Gastrocnemius medialis (tissue), 4 donors: ENCODE measurements at regions not wholly inside any gene's neighbourhood (a gene's known extent, or its start where the extent isn't known, plus 50 kb on each side); places are given as distances from the start of the nearest gene placed in this dataset.
A peak's percentile ranks its signal among the peaks of the same experiment; 100 is the strongest.

Experiments used
- ATAC-seq, 2 donors: fragments of 150-250 bp; one replicate each; pipeline ENCODE4 v1.9.1; 2016
- DNase-seq, 2 donors: peaks; one replicate each; pipeline ENCODE4 v3.0.0-alpha.2; 2019
- H3K27ac ChIP-seq, 4 donors: fragments of 200-600 bp; sonication (generic); 1 replicate in 1 of 4; 2 replicates in 3 of 4; pipeline ENCODE4 v1.5.1; 2016 to 2018; ENCODE audit warnings: mild to moderate bottlenecking in 2 of 4, moderate library complexity in 1 of 4
- H3K27me3 ChIP-seq, 3 donors: fragments of 200-600 bp; sonication (generic) in 2 of 3; 1 replicate in 1 of 3; 2 replicates in 2 of 3; pipeline versions ENCODE4 v1.5.1 to v1.6.0; 2016 to 2019; ENCODE audit warnings: mild to moderate bottlenecking in 1 of 3, moderate library complexity in 1 of 3
- H3K36me3 ChIP-seq, 2 donors: fragments of 200-600 bp; sonication (generic) in 1 of 2; one replicate each; pipeline ENCODE4 v1.5.1; 2017 to 2018
- H3K4me1 ChIP-seq, 2 donors: fragments of 200-600 bp; sonication (generic) in 1 of 2; one replicate each; pipeline ENCODE4 v1.5.1; 2016 to 2017; ENCODE audit warnings: mild to moderate bottlenecking in 2 of 2
- H3K4me3 ChIP-seq, 4 donors: fragments of 200-600 bp; sonication (generic) in 3 of 4; 1 replicate in 1 of 4; 2 replicates in 3 of 4; pipeline ENCODE4 v1.5.1; 2016 to 2019; ENCODE audit warnings: mild to moderate bottlenecking in 2 of 4
- H3K9me3 ChIP-seq, 3 donors: fragments of 200-600 bp; sonication (generic) in 2 of 3; 1 replicate in 1 of 3; 2 replicates in 2 of 3; pipeline ENCODE4 v1.5.1; 2016 to 2019
- CTCF ChIP-seq, 5 experiments: fragments of 450-650 bp in 3 of 5; fragments of 200-600 bp in 2 of 5; sonication (generic) in 2 of 5; IDR thresholded peaks in 4 of 5; conservative IDR thresholded peaks in 1 of 5; 1 replicate in 4 of 5; 2 replicates in 1 of 5; pipeline ENCODE4 v1.5.1; 2016 to 2019; ENCODE audit warnings: antibody characterized with exemption in 5 of 5, mild to moderate bottlenecking in 3 of 5, moderate library complexity in 3 of 5
- POLR2A ChIP-seq, 2 donors: fragments of 450-650 bp; IDR thresholded peaks; one replicate each; pipeline ENCODE4 v1.6.1; 2017; ENCODE audit warnings: antibody characterized with exemption in 2 of 2, mild to moderate bottlenecking in 2 of 2, moderate library complexity in 2 of 2
- in situ Hi-C, 4 donors: fragments of 200-750 bp; cut with MboI; loops; one replicate each; pipeline versions ENCODE4 v1.15.0 to v1.8.0; 2017; ENCODE audit warnings: low sequenced_read_pairs in 4 of 4
- intact Hi-C: fragments of 100-400 bp; cut with DNase I; formaldehyde crosslinking; loops from one replicate; pipeline ENCODE4 v1.15.1; 2023; ENCODE audit warnings: low total_unique reads

GRCh38 chr10:107687701-107688100 is 523.2 kb upstream of the SORCS1 start:
- H3K27me3 ChIP-seq, result no peaks in the 10 kb centered on the region
- TF ChIP-seq CTCF (IDR thresholded peaks at IDR 0.05 in 4 of 5, conservative IDR thresholded peaks at IDR 0.05 in 1 of 5), result no peak
- TF ChIP-seq POLR2A (IDR thresholded peaks at IDR 0.05), result no peak
- H3K27ac ChIP-seq, result no peak overlapping the region
- intact Hi-C loops, result no loop called here
- ATAC-seq, result no peak
- no peaks in the 10 kb centered on the region for H3K9me3 ChIP-seq
- H3K4me3 ChIP-seq, result no peak overlapping the region
- DNase-seq, result no peak
- no peaks in the 10 kb centered on the region for H3K4me1 ChIP-seq
- H3K36me3 ChIP-seq, result no peaks in the 10 kb centered on the region
- in situ Hi-C loops, result no loop called here

- TF ChIP-seq CTCF (IDR thresholded peaks at IDR 0.05 in 4 of 5, conservative IDR thresholded peaks at IDR 0.05 in 1 of 5), result no peak
- no peak for TF ChIP-seq POLR2A (IDR thresholded peaks at IDR 0.05)
- intact Hi-C loops, result no loop called here
- ATAC-seq (no peak), DNase-seq (peak in 1 of 2 donors; percentile 13)
- in situ Hi-C loops, result no loop called here
- Histone ChIP-seq H3K4me3 (no peak overlapping the region), H3K9me3 (no peaks in the 10 kb centered on the region), H3K27ac (no peak overlapping the region), H3K36me3 (no peaks in the 10 kb centered on the region), H3K4me1 (no peaks in the 10 kb centered on the region), H3K27me3 (no peaks in the 10 kb centered on the region)
These were observed 521.6 kb upstream of the SORCS1 start for GRCh38 chr10:107686095-107686494.

- intact Hi-C loops, result no loop called here
- Histone ChIP-seq H3K27me3 (no peaks in the 10 kb centered on the region), H3K4me3 (no peak overlapping the region), H3K27ac (no peak overlapping the region), H3K36me3 (no peaks in the 10 kb centered on the region), H3K4me1 (no peaks in the 10 kb centered on the region), H3K9me3 (no peaks in the 10 kb centered on the region)
- no peak for ATAC-seq
- DNase-seq, result no peak
- no peak for TF ChIP-seq POLR2A (IDR thresholded peaks at IDR 0.05)
- no peak for TF ChIP-seq CTCF (IDR thresholded peaks at IDR 0.05 in 4 of 5, conservative IDR thresholded peaks at IDR 0.05 in 1 of 5)
- in situ Hi-C loops, result no loop called here
These were observed 507.5 kb upstream of the SORCS1 start for GRCh38 chr10:107671960-107672359.

- TF ChIP-seq CTCF (IDR thresholded peaks at IDR 0.05 in 4 of 5, conservative IDR thresholded peaks at IDR 0.05 in 1 of 5), result no peak
- no peak for TF ChIP-seq POLR2A (IDR thresholded peaks at IDR 0.05)
- Histone ChIP-seq H3K36me3 (no peaks in the 10 kb centered on the region), H3K9me3 (no peaks in the 10 kb centered on the region), H3K27ac (no peak overlapping the region), H3K27me3 (no peaks in the 10 kb centered on the region), H3K4me1 (no peaks in the 10 kb centered on the region), H3K4me3 (no peak overlapping the region)
- DNase-seq (no peak), ATAC-seq (no peak)
- intact Hi-C loops (no loop called here), in situ Hi-C loops (no loop called here)
These were observed 501.7 kb upstream of the SORCS1 start for GRCh38 chr10:107666214-107666613.

- Histone ChIP-seq H3K4me3 (no peak overlapping the region), H3K36me3 (no peaks in the 10 kb centered on the region), H3K27me3 (no peaks in the 10 kb centered on the region), H3K27ac (no peak overlapping the region), H3K4me1 (no peaks in the 10 kb centered on the region), H3K9me3 (no peaks in the 10 kb centered on the region)
- ATAC-seq, result no peak
- no peak for DNase-seq
- TF ChIP-seq CTCF (IDR thresholded peaks at IDR 0.05 in 4 of 5, conservative IDR thresholded peaks at IDR 0.05 in 1 of 5), result no peak
- TF ChIP-seq POLR2A (IDR thresholded peaks at IDR 0.05), result no peak
- in situ Hi-C loops, result no loop called here
- intact Hi-C loops, result no loop called here
These were observed 501.0 kb upstream of the SORCS1 start for GRCh38 chr10:107665459-107665858.
